ENCODE measurements at regions not wholly inside any gene's neighbourhood (a gene's known extent, or its start where the extent isn't known, plus 50 kb on each side); places are given as distances from the start of the nearest gene placed in this dataset.

GRCh38 chr5:101782352-101783103 is 513.6 kb downstream of the SLCO4C1 start:
- TF ChIP-seq CTCF (IDR thresholded peaks at IDR 0.05; ENCODE audit: low read depth, low read length, poor library complexity, severe bottlenecking) (no peak), EZH2phosphoT487 (IDR thresholded peaks at IDR 0.05; ENCODE audit: borderline replicate concordance, low read length) (no peak)

All from DOHH2 (cell line).